BLaER1 treated with 17β-estradiol and CSF1 and Interleukin-3, amounts not matched to agents 10 nM and 100 nM (cell line): ENCODE measurements at regions not wholly inside any gene's neighbourhood (a gene's known extent, or its start where the extent isn't known, plus 50 kb on each side); places are given as distances from the start of the nearest gene placed in this dataset.

Source experiments
- H3K27ac ChIP-seq, 11 experiments: shearing (Covaris generic); formaldehyde crosslinking; 2 replicates each; pipeline ENCODE4 v1.8.1; 2022
- H3K27me3 ChIP-seq, 11 experiments: shearing (Covaris generic); formaldehyde crosslinking; 2 replicates each; pipeline ENCODE4 v1.8.1; 2022
- H3K36me3 ChIP-seq, 11 experiments: shearing (Covaris generic); formaldehyde crosslinking; 2 replicates each; pipeline ENCODE4 v1.8.1; 2022
- H3K4me1 ChIP-seq, 10 experiments: shearing (Covaris generic); formaldehyde crosslinking; 2 replicates each; pipeline ENCODE4 v1.8.1; 2022
- H3K4me2 ChIP-seq, 11 experiments: shearing (Covaris generic); formaldehyde crosslinking; 2 replicates each; pipeline ENCODE4 v1.8.1; 2022
- H3K4me3 ChIP-seq, 10 experiments: shearing (Covaris generic); formaldehyde crosslinking; 2 replicates each; pipeline ENCODE4 v1.8.1; 2022
- H3K9ac ChIP-seq, 11 experiments: shearing (Covaris generic); formaldehyde crosslinking; 2 replicates each; pipeline ENCODE4 v1.8.1; 2022
- H3K9me3 ChIP-seq, 11 experiments: shearing (Covaris generic); formaldehyde crosslinking; replicated peaks in 1 of 11; 2 replicates each; pipeline ENCODE4 v1.8.1; 2022
- H4K20me1 ChIP-seq, 11 experiments: shearing (Covaris generic); formaldehyde crosslinking; 2 replicates each; pipeline ENCODE4 v1.8.1; 2022
- Cebpa-rat ChIP-seq, 11 experiments: shearing (Covaris generic); IDR thresholded peaks; 2 replicates each; pipeline ENCODE4 v1.8.1; 2022

- no peaks in the 10 kb centered on the region for H3K27me3 ChIP-seq
- no peak overlapping the region for H3K4me3 ChIP-seq
- no peak overlapping the region for H3K9ac ChIP-seq
- no peaks in the 10 kb centered on the region for H3K36me3 ChIP-seq
- no peak for TF ChIP-seq Cebpa-rat (IDR thresholded peaks at IDR 0.05)
- no peak overlapping the region for H3K4me2 ChIP-seq
- no peak overlapping the region for H3K27ac ChIP-seq
- no peaks in the 10 kb centered on the region for H3K9me3 ChIP-seq
- H3K4me1 ChIP-seq: peaks cover 5 to 18% (median 11%) of the 10 kb centered on the region in 10 experiments; a peak in 17 of 20 replicates
- H4K20me1 ChIP-seq: peaks cover 0 to 40% (median 7%) of the 10 kb centered on the region in 11 experiments; a peak in 9 of 22 replicates
Measured at GRCh38 chr4:1575418-1576303, 108.5 kb downstream of the FAM53A start.

GRCh38 chr4:1574601-1575417 lies 109.3 kb downstream of the FAM53A start:
- no peak for TF ChIP-seq Cebpa-rat (IDR thresholded peaks at IDR 0.05)
- Histone ChIP-seq H4K20me1 (peaks cover 0 to 48% (median 7%) of the 10 kb centered on the region in 11 experiments; a peak in 10 of 22 replicates), H3K36me3 (no peaks in the 10 kb centered on the region), H3K27me3 (peaks cover 0 to under 1% (median 0%) of the 10 kb centered on the region in 11 experiments; a peak in 2 of 22 replicates), H3K4me3 (no peak overlapping the region), H3K27ac (no peak overlapping the region), H3K4me2 (no peak overlapping the region), H3K9me3 (no peaks in the 10 kb centered on the region), H3K9ac (peak overlapping the region in 1 of 11 experiments; percentile 5; a peak in 2 of 22 replicates), H3K4me1 (peaks cover 5 to 18% (median 11%) of the 10 kb centered on the region in 10 experiments; a peak in 17 of 20 replicates)

- no peaks in the 10 kb centered on the region for H3K36me3 ChIP-seq
- no peak overlapping the region for H3K4me3 ChIP-seq
- H3K4me1 ChIP-seq: peaks cover 5 to 18% (median 7%) of the 10 kb centered on the region in 10 experiments; a peak in 17 of 20 replicates
- H3K27me3 ChIP-seq: peaks cover 4 to 9% (median 5%) of the 10 kb centered on the region in 11 experiments; a peak in 17 of 22 replicates
- peaks cover 0 to 48% (median 7%) of the 10 kb centered on the region in 11 experiments; a peak in 12 of 22 replicates for H4K20me1 ChIP-seq
- TF ChIP-seq Cebpa-rat (IDR thresholded peaks at IDR 0.05): no peak
- H3K9me3 ChIP-seq: no peaks in the 10 kb centered on the region
- no peak overlapping the region for H3K27ac ChIP-seq
- H3K4me2 ChIP-seq: no peak overlapping the region
- H3K9ac ChIP-seq: no peak overlapping the region
Measured at GRCh38 chr4:1573830-1574459, 110.2 kb downstream of the FAM53A start.

- TF ChIP-seq Cebpa-rat (IDR thresholded peaks at IDR 0.05): no peak
- Histone ChIP-seq H3K27me3 (peaks cover 9 to 15% (median 11%) of the 10 kb centered on the region in 11 experiments), H3K27ac (no peak overlapping the region), H3K4me1 (peaks cover under 1 to 14% (median 3%) of the 10 kb centered on the region in 10 experiments; a peak in 17 of 20 replicates), H3K4me2 (no peak overlapping the region), H3K9me3 (no peaks in the 10 kb centered on the region), H3K9ac (no peak overlapping the region), H3K36me3 (no peaks in the 10 kb centered on the region), H4K20me1 (peaks cover 0 to 48% (median 6%) of the 10 kb centered on the region in 11 experiments; a peak in 12 of 22 replicates), H3K4me3 (no peak overlapping the region)
Measured at GRCh38 chr4:1572964-1573720, 111.0 kb downstream of the FAM53A start.

- no peak overlapping the region for H3K27ac ChIP-seq
- H3K4me2 ChIP-seq: no peak overlapping the region
- H3K27me3 ChIP-seq: peaks cover 15 to 21% (median 18%) of the 10 kb centered on the region in 11 experiments
- H3K4me3 ChIP-seq: no peak overlapping the region
- H3K4me1 ChIP-seq: peaks cover 0 to 10% (median 0%) of the 10 kb centered on the region in 10 experiments; a peak in 6 of 20 replicates
- TF ChIP-seq Cebpa-rat (IDR thresholded peaks at IDR 0.05): no peak
- peaks cover 0 to 48% (median 5%) of the 10 kb centered on the region in 11 experiments; a peak in 12 of 22 replicates for H4K20me1 ChIP-seq
- no peaks in the 10 kb centered on the region for H3K9me3 ChIP-seq
- no peak overlapping the region for H3K9ac ChIP-seq
- H3K36me3 ChIP-seq: no peaks in the 10 kb centered on the region
Measured at GRCh38 chr4:1572521-1572920, 111.6 kb downstream of the FAM53A start.

- Histone ChIP-seq H3K4me2 (no peak overlapping the region), H3K9me3 (no peaks in the 10 kb centered on the region), H3K4me3 (no peak overlapping the region), H3K27ac (no peak overlapping the region), H3K9ac (no peak overlapping the region), H3K4me1 (peaks cover 0 to 7% (median under 1%) of the 10 kb centered on the region in 10 experiments; a peak in 6 of 20 replicates), H3K36me3 (no peaks in the 10 kb centered on the region), H4K20me1 (peaks cover 0 to 48% (median 5%) of the 10 kb centered on the region in 11 experiments; a peak in 12 of 22 replicates), H3K27me3 (peaks cover 17 to 27% (median 21%) of the 10 kb centered on the region in 11 experiments)
- TF ChIP-seq Cebpa-rat (IDR thresholded peaks at IDR 0.05): no peak
Measured at GRCh38 chr4:1572010-1572385, 112.1 kb downstream of the FAM53A start.

GRCh38 chr4:1571165-1572009 lies 112.7 kb downstream of the FAM53A start:
- no peak overlapping the region for H3K27ac ChIP-seq
- TF ChIP-seq Cebpa-rat (IDR thresholded peaks at IDR 0.05): no peak
- H3K4me3 ChIP-seq: no peak overlapping the region
- H3K36me3 ChIP-seq: no peaks in the 10 kb centered on the region
- peaks cover 0 to 48% (median 5%) of the 10 kb centered on the region in 11 experiments; a peak in 12 of 22 replicates for H4K20me1 ChIP-seq
- no peak overlapping the region for H3K4me2 ChIP-seq
- no peaks in the 10 kb centered on the region for H3K9me3 ChIP-seq
- peaks cover 17 to 30% (median 22%) of the 10 kb centered on the region in 11 experiments for H3K27me3 ChIP-seq
- peaks cover 0 to 11% (median 0%) of the 10 kb centered on the region in 10 experiments; a peak in 2 of 20 replicates for H3K4me1 ChIP-seq
- no peak overlapping the region for H3K9ac ChIP-seq
